Keratinocyte (primary cell): ENCODE measurements at regions not wholly inside any gene's neighbourhood (a gene's known extent, or its start where the extent isn't known, plus 50 kb on each side); places are given as distances from the start of the nearest gene placed in this dataset.

Source experiments
- DNase-seq: peaks from one replicate; pipeline ENCODE4 v3.0.0-alpha.2; 2011; ENCODE audit warnings: low read depth, missing footprints, low spot score
- FAIRE-seq: peaks from 2 replicates; lab custom pipeline; 2011; peaks lifted over from hg19 to GRCh38; lab: Jason Lieb, UNC
- H2AFZ ChIP-seq: 2 replicates; pipeline ENCODE4 v1.6.0; 2012; ENCODE audit warnings: low read length, control low read depth, inconsistent platforms; ENCODE audit not compliant: control insufficient read depth
- H3K27ac ChIP-seq: 2 replicates; pipeline ENCODE4 v1.5.1; 2011; ENCODE audit warnings: low read length; ENCODE audit not compliant: control insufficient read depth, insufficient read depth
- H3K27me3 ChIP-seq: 3 replicates; pipeline ENCODE4 v1.6.0; 2011; ENCODE audit warnings: low read length; ENCODE audit not compliant: control insufficient read depth, insufficient read depth; ENCODE audit errors: extremely low read depth
- H3K36me3 ChIP-seq, 2 experiments: 2 replicates in 1 of 2; 3 replicates in 1 of 2; pipeline ENCODE4 v1.5.1; 2011; ENCODE audit warnings: low read length in 2 of 2, mild to moderate bottlenecking in 1 of 2; ENCODE audit not compliant: control insufficient read depth in 2 of 2, insufficient read depth in 2 of 2; ENCODE audit errors: extremely low read depth in 1 of 2
- H3K4me1 ChIP-seq: 3 replicates; pipeline ENCODE4 v1.5.1; 2011; ENCODE audit warnings: low read length; ENCODE audit not compliant: control insufficient read depth, insufficient read depth; ENCODE audit errors: extremely low read depth
- H3K4me2 ChIP-seq: 3 replicates; pipeline ENCODE4 v1.6.0; 2011; ENCODE audit warnings: low read depth, low read length; ENCODE audit not compliant: control insufficient read depth, insufficient read depth; ENCODE audit errors: extremely low read depth
- H3K4me3 ChIP-seq, 3 experiments: fragments of 200-600 bp in 1 of 3; sonication (generic) in 1 of 3; 2 replicates in 2 of 3; 3 replicates in 1 of 3; pipeline ENCODE4 v1.5.1; 2011 to 2016; ENCODE audit warnings: low read length in 3 of 3, mild to moderate bottlenecking in 3 of 3, control low read depth in 2 of 3, inconsistent platforms in 1 of 3, low read depth in 1 of 3, mixed read lengths in 1 of 3, mixed run types in 1 of 3, moderate library complexity in 1 of 3; ENCODE audit not compliant: control insufficient read depth in 2 of 3, insufficient read depth in 2 of 3; ENCODE audit errors: extremely low read depth in 1 of 3
- H3K79me2 ChIP-seq: 2 replicates; pipeline ENCODE4 v1.6.0; 2012; ENCODE audit warnings: low read length; ENCODE audit not compliant: control insufficient read depth, insufficient read depth
- H3K9ac ChIP-seq: 3 replicates; pipeline ENCODE4 v1.6.0; 2011; ENCODE audit warnings: low read length; ENCODE audit not compliant: control insufficient read depth, insufficient read depth; ENCODE audit errors: extremely low read depth
- H3K9me1 ChIP-seq: 3 replicates; pipeline ENCODE4 v1.6.0; 2011; ENCODE audit warnings: low read length; ENCODE audit not compliant: control insufficient read depth, insufficient read depth; ENCODE audit errors: extremely low read depth
- H3K9me3 ChIP-seq: 2 replicates; pipeline ENCODE4 v1.5.1; 2012; ENCODE audit warnings: low read depth, low read length; ENCODE audit not compliant: control insufficient read depth
- H4K20me1 ChIP-seq: 3 replicates; pipeline ENCODE4 v1.6.0; 2011; ENCODE audit warnings: low read length; ENCODE audit not compliant: control insufficient read depth, insufficient read depth; ENCODE audit errors: extremely low read depth
- CTCF ChIP-seq, 3 experiments: IDR thresholded peaks in 1 of 3; conservative IDR thresholded peaks in 1 of 3; optimal IDR thresholded peaks in 1 of 3; 2 replicates in 2 of 3; 3 replicates in 1 of 3; pipeline versions ENCODE3 to v1.5.1; 2011; ENCODE audit warnings: low read length in 3 of 3, mild to moderate bottlenecking in 3 of 3, moderate library complexity in 2 of 3, control low read depth in 1 of 3, inconsistent platforms in 1 of 3; ENCODE audit not compliant: insufficient read depth in 2 of 3; ENCODE audit errors: extremely low read depth in 1 of 3
- EZH2 ChIP-seq: IDR thresholded peaks from one replicate; pipeline ENCODE4 v1.6.1; 2012; ENCODE audit warnings: inconsistent platforms, mild to moderate bottlenecking, low read length, moderate library complexity
- dilution Hi-C: fragments of 300-500 bp; cut with MboI; formaldehyde crosslinking; loops from one replicate; pipeline ENCODE4 v1.7.0; 2020; ENCODE audit warnings: low sequenced_read_pairs; ENCODE audit not compliant: extremely low pct_ligation_motif_present

- Histone ChIP-seq H3K4me2 (no peak overlapping the region), H3K27ac (no peak overlapping the region), H4K20me1 (no peaks in the 10 kb centered on the region), H3K36me3 (no peaks in the 10 kb centered on the region), H3K4me3 (no peak overlapping the region), H3K9ac (no peak overlapping the region), H3K27me3 (no peaks in the 10 kb centered on the region), H2AFZ (no peak overlapping the region), H3K4me1 (no peaks in the 10 kb centered on the region), H3K79me2 (no peaks in the 10 kb centered on the region), H3K9me3 (no peaks in the 10 kb centered on the region), H3K9me1 (no peaks in the 10 kb centered on the region)
- TF ChIP-seq EZH2 (no peak), CTCF (optimal IDR thresholded peaks at IDR 0.05 in 1 of 3, IDR thresholded peaks at IDR 0.05 in 1 of 3, conservative IDR thresholded peaks at IDR 0.05 in 1 of 3; ENCODE audit: extremely low read depth in 1 of 3, insufficient read depth in 2 of 3, low read length in 3 of 3) (no peak)
- FAIRE-seq (no peak), DNase-seq (no peak)
- dilution Hi-C loops = no loop called here
Measured at GRCh38 chr1:198086051-198086745, 70.6 kb upstream of the NEK7 start.

- TF ChIP-seq CTCF (optimal IDR thresholded peaks at IDR 0.05 in 1 of 3, IDR thresholded peaks at IDR 0.05 in 1 of 3, conservative IDR thresholded peaks at IDR 0.05 in 1 of 3; ENCODE audit: extremely low read depth in 1 of 3, insufficient read depth in 2 of 3, low read length in 3 of 3) (no peak), EZH2 (no peak)
- Histone ChIP-seq H3K36me3 (no peaks in the 10 kb centered on the region), H3K27me3 (no peaks in the 10 kb centered on the region), H3K9me1 (no peaks in the 10 kb centered on the region), H3K9me3 (no peaks in the 10 kb centered on the region), H3K27ac (no peak overlapping the region), H3K4me3 (no peak overlapping the region), H3K9ac (no peak overlapping the region), H3K4me2 (no peak overlapping the region), H2AFZ (no peak overlapping the region), H3K79me2 (no peaks in the 10 kb centered on the region), H3K4me1 (no peaks in the 10 kb centered on the region), H4K20me1 (no peaks in the 10 kb centered on the region)
- dilution Hi-C loops = no loop called here
- no peak for FAIRE-seq
- DNase-seq = no peak
Measured at GRCh38 chr1:198087831-198088230, 69.0 kb upstream of the NEK7 start.
